OCI-LY7 (cell line): ENCODE measurements at regions not wholly inside any gene's neighbourhood (a gene's known extent, or its start where the extent isn't known, plus 50 kb on each side); places are given as distances from the start of the nearest gene placed in this dataset.

Experiments used
- EZH2phosphoT487 ChIP-seq: fragments of 200-600 bp; sonication (generic); IDR thresholded peaks from 2 replicates; pipeline ENCODE4 v1.6.1; 2018; ENCODE audit warnings: low read depth, borderline replicate concordance, mild to moderate bottlenecking, mixed run types, antibody characterized with exemption, low read length, moderate library complexity, mixed read lengths
- TF ChIP-seq, protein P1 (sequence below): fragments of 200-600 bp; sonication (generic); conservative IDR thresholded peaks from 2 replicates; pipeline ENCODE4 v1.5.1; 2014; ENCODE audit warnings: mild to moderate bottlenecking, antibody characterized with exemption, low read length, moderate library complexity, mixed read lengths

DNA sequence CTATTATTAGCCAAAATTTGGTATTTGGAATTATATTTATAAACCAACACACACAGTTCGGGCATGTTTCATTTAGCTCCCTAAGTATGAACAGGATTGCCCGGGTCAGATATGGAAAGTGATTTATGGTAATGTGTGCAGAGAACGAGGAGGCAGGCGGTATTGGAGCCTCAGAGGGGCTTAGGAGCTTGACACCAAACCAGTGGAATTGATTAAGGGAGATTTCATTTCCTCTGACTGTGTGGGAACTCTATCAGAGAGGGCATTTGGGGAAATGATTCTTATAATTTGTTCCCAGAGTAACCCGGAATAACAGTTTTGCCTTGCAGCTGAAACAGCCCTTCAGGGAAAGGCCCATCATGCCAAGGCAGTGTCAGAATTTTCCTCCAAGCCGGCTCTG lies 115.1 kb upstream of the SPTLC3 start:
- TF ChIP-seq, protein P1, sequence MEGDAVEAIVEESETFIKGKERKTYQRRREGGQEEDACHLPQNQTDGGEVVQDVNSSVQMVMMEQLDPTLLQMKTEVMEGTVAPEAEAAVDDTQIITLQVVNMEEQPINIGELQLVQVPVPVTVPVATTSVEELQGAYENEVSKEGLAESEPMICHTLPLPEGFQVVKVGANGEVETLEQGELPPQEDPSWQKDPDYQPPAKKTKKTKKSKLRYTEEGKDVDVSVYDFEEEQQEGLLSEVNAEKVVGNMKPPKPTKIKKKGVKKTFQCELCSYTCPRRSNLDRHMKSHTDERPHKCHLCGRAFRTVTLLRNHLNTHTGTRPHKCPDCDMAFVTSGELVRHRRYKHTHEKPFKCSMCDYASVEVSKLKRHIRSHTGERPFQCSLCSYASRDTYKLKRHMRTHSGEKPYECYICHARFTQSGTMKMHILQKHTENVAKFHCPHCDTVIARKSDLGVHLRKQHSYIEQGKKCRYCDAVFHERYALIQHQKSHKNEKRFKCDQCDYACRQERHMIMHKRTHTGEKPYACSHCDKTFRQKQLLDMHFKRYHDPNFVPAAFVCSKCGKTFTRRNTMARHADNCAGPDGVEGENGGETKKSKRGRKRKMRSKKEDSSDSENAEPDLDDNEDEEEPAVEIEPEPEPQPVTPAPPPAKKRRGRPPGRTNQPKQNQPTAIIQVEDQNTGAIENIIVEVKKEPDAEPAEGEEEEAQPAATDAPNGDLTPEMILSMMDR = no peak
- no peak for TF ChIP-seq EZH2phosphoT487
